ENCODE measurements at regions not wholly inside any gene's neighbourhood (a gene's known extent, or its start where the extent isn't known, plus 50 kb on each side); places are given as distances from the start of the nearest gene placed in this dataset.

DNA sequence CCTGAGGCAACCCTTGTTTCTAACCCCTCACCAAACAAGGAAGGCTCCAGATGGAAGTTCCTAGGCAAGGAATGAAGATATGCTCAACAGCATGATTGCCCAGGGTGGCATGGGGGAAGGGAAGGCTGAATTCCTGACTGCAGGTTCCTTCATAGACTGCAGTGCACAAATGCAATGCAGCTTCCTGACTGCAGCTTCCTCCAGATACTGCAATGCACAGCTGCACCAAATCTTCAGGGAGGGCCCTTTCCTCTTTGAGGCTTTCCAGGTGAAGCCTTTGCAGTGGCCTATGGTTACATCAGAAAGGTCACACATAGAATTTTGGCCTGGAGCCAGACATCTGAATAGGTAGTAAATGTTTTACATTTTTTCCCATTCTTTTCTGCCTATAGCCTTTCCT, 58.8 kb upstream of the DYNAP start:
- no peak for DNase-seq (ENCODE audit: low read depth in 2 of 2)

DNA sequence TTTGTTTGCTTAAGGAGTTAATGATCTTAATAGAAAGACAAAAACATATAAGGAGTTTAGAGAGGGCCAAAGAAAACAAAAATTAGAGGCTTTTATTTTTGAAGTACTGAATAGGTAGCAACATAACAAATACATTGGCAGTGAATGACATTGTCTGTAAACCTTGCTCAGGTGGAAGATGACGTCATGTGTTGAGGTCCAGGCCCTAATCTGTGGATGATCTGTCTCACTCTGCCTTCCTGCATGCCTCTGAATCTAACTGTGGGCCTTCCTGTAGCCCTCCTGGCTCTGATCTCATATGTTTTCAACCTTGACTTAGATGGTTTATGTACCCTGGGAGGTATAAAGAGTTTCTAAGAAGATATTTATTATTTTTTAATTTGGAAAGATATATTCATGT, 58.1 kb upstream of the DYNAP start:
- DNase-seq (ENCODE audit: low read depth in 2 of 2): no peak

Measured in stimulated activated CD4-positive, alpha-beta T cell treated with anti-CD3 and anti-CD28 coated beads, Interleukin-4, amount 100 ng/mL, for 48 hours (primary cell).